Suppressor macrophage (primary cell): ENCODE measurements at regions not wholly inside any gene's neighbourhood (a gene's known extent, or its start where the extent isn't known, plus 50 kb on each side); places are given as distances from the start of the nearest gene placed in this dataset.

Experiments
- DNase-seq, 4 experiments: peaks; one replicate each; pipeline ENCODE4 v3.0.0-alpha.2; 2020 to 2022

DNA sequence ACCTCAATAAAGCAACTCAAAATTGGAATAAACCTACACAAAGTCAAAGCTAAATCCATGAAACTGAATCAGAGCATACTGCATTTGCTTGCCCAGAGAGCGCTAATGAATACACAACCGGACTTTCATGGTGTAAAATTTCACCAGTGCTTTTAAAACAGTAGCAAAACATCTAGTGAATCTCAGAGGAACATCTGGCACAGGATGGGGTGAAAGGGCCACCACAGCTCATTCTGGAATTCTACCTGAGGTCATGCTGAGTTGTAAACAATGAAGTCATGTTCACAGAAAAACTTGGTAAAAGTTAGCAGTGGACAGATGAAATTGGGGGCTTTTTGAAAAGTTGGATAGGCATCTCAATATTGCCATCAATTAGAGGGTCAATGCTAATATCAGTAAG, 125.6 kb upstream of the STXBP5 start:
- no peak for DNase-seq

GRCh38 chr6:147080225-147080624, 124.0 kb upstream of the STXBP5 start:
- DNase-seq, result no peak

DNA sequence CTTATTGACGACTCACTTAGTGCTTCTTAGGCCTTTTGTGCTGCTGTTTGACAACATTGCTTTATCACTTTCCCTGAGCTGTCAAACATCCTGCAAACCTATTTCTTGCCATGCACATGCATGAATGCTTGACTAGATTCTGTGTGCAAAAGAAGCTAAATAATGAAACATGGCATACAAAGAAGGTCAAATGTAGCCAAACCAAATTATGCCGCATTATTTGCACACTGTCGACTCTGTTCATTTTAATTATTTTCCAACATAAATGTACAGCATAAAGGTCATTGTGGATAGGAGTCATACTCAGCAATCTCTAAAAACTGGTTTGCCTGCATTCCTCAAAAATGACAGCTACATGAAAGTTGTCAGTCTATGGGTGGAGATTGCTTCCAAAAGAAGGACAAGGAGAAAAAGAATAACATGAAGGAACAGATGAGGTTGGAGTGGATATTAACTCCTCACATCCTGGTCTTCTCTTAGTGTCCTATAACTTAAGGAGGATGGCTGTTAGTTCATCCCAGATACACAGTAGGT, 123.1 kb upstream of the STXBP5 start:
- DNase-seq, result no peak

DNA sequence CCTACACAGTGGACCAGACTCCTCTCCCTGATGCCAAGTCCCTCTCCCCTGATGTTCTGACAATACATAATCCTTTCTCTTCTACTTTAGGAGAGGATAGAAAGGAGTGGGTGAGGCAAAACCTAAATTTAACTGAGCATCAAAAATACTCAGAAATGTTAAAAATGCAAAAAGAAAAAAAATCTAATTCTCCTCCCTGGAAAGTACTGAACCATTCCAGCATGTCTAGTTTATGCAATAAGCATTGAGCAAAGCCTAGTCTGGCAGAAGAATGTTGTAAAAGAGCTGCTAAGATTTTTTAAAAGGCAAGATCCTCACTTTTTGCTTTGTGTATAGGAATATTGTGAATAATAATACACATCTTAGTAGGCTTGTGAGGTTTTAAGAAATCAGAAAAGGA, 116.6 kb upstream of the STXBP5 start:
- DNase-seq, result no peak

DNA sequence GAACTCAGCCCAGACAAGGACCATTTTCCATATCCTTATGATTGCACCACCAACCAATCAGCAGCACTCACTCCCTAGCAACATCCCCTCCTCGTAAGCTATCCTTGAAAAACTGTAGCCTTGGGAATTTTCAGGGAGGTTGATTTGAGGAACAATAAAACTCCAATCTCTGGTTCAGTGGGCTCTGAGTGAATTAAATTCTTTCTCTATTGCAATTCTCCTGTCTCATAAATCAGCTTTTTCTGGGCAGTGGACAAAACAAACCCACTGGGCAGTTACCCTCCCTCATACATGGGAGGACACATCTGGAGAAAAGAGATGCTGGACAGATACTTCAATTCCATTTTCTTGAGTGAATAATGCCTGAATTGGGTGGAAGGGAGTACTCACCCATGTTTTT, 115.4 kb upstream of the STXBP5 start:
- DNase-seq, result no peak

- no peak for DNase-seq
Observed at GRCh38 chr6:147095316-147095715, 108.9 kb upstream of the STXBP5 start.

DNA sequence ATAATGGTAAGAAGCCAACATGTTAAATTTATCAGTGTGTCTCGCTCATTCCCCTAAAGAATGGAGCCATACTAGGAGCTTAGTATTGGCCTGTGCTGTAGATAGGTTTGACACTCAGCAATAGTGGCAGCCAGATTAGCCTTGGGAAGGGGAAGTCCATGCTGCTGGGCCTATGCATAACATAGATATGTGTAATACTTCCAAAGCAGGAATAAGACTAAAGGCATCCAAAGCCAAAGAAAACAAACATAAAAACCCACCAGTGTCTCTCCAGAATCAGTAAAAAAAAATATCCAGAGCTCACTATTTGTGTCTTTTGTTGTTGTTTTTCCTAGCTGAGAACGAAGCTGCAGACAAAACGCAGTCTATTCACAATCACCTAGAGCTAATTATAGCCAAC, 104.2 kb upstream of the STXBP5 start:
- DNase-seq, result peak in 2 of 4 experiments; percentile 26 to 32

DNA sequence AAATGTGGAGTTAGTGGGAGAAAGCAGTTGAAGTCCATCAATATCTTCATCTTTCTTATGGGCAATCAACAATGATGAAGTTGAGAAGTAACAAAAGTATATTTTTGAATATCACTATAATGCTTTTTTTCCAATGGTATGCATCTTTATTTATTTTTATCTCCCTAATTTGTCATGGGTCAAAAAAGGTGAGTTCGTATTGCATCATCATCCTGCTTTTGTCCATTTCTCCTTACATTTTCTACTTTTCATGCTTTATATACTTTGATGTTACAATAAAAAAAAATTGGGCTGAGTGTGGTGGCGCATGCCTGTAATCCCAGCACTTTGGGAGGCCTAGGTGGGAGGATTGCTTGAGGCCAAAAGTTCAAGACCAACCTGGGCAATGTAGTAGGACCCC, 101.2 kb upstream of the STXBP5 start:
- DNase-seq, result no peak

GRCh38 chr6:147103694-147104093, 100.5 kb upstream of the STXBP5 start:
- peak in 2 of 4 experiments; percentile 10 to 35 for DNase-seq

DNA sequence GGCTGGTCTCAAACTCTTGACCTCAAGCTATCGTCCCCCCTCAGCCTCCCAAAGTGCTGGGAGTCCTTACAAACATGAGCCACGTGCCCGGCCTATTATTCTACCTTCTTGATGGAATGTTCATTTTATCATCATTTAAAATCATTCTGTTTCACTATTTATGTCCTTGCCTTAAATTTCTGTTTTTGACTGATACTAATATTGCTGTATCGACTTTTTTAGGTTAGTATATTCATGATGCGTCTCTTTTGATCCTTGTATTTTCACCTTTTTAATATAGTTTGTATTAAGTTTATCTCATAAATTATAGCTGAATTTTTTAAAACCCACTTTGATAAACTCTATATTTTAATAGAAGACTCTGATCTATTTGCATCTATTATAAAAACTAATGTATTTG, 98.4 kb upstream of the STXBP5 start:
- DNase-seq, result no peak

DNA sequence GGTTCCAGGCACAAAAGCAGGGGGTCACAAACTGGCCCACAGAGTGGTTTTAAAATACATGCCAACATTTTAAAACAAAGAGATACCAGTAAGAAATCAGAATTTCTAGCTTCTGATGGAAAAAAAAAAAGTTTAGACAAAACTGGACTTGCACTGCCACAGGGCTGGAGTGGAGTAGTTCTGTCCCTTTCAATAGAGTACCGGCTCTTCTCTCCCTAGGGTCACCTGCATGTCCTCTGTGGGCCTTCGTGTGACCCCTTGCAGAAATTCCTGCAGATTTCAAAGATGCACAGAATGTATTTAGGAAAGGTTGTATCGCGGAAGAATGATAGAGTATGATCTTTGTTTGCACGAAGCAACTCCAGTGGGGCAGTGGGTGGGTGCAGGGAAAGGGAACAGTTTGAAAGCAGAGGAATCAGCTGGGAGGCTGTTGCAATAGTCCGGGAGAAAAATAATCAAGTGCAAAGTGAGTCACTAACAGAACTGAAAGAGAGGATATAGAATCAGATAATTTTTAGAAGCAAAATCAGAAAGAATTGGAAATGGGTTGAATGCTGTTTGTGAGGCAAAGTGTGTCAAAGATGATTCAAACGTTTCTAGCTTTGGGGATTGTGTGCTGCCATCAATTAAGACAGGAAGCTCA, 97.3 kb upstream of the STXBP5 start:
- peak; percentile 67 to 86 (median 82) for DNase-seq

GRCh38 chr6:147108259-147108910, 95.8 kb upstream of the STXBP5 start:
- no peak for DNase-seq

GRCh38 chr6:147109707-147110106, 94.5 kb upstream of the STXBP5 start:
- DNase-seq, result no peak

DNA sequence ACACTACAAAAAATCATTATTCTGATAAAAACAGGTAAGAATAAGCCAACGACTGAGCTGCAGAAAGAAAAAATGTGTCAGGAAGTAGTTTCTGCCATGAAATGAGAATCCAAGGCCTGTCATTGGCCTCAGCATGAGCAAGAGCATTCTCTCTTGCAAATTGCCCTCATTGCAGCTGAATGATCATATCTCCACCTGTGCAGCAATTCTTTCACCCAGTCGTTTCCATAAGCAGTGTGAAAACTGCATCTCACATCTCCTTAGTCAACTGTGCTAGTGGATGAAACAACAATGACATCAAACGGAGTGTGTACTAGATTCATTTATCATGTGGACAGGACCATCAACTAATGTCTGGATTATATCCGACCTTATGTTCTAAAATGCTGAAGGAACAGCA, 88.2 kb upstream of the STXBP5 start:
- no peak for DNase-seq

- DNase-seq, result peak in 1 of 4 experiments; percentile 10
Observed at GRCh38 chr6:147117011-147117410, 87.2 kb upstream of the STXBP5 start.

DNA sequence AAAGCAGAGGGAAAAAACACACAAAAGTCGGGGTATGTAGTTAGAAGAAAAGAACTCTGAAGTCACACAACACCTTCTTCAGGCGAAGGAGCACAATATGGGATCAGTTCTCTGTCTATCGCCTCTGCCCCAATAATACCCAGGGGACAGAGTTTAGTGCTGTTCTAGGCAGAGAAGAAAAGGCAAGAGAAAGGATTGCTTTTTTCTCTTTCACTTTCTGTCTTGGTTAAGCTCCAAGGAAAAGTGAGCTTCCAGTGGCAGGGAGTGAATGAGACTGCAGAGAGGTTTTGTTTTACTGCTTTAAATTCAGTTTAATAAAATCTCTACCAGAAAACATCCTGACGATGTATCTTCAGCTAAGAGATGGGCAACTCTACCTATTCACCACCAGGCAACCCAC, 86.6 kb upstream of the STXBP5 start:
- DNase-seq, result no peak

- DNase-seq, result no peak
Observed at GRCh38 chr6:147119310-147119709, 84.9 kb upstream of the STXBP5 start.

DNA sequence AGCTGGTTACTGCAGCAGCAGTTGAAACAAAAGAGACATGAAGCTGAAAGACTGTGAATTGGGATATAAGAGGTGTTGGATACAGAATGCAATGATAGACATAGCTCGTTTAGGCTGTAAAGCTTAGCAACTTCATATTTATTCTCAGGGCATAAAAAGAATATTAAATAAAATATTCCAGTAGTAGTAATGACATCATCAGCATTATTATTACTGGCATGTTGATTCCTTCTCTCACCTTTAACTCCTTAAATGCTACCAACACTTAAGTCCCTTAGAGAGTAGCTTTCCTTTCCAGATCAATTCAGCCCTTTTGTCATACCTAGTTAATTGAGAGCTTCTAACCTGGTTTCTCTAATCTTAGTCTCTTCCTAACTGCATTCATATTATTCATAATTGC, 81.4 kb upstream of the STXBP5 start:
- DNase-seq, result no peak

- no peak for DNase-seq
Observed at GRCh38 chr6:147126618-147127022, 77.6 kb upstream of the STXBP5 start.

DNA sequence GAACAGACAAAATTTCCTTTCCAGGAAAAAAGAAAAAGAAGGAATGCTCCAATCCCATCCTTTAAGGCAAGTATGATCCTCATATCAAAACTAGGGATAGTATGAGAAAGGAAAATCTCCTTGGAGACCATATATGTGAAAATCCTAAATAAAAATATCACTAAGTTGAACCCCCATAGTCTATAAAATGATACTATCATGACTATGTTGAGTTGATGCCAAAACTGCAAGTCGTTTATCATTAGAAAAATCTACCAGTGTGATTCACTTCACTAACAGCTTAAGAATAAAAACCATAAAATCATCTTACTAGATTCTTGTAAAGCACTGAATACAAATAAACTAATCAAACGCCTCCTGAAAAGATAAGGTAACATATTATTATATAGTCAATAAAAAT, 76.6 kb upstream of the STXBP5 start:
- no peak for DNase-seq

GRCh38 chr6:147128056-147128455, 76.2 kb upstream of the STXBP5 start:
- no peak for DNase-seq

DNA sequence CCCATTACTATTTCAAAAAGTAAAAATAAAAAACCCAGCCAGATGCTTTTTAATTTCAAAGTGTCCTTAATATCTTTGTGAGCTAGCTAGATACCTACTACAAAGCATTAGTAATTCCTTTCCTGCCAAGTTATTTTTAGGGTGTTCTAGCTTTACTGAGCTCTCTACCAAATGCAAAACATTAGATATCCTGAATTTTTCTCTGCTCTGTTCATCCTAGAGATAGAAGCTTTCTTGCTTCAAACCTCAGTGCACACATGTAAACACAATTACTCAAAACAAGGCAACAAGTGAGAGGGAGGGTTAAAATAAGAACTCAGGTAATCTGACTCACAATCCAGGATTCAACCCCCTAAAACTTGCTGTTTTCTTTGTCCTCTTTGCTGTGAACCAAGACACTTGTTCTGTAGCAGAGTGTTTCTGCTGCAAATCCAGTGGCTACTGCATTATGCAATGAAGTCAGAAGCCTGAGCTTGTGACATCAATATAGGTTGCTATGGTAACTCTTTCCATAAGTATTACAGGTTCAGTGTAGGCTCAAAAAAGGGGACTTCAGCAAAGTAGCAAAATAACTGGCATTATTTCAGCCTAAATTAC, 72.6 kb upstream of the STXBP5 start:
- peak; percentile 32 to 69 (median 60) for DNase-seq

DNA sequence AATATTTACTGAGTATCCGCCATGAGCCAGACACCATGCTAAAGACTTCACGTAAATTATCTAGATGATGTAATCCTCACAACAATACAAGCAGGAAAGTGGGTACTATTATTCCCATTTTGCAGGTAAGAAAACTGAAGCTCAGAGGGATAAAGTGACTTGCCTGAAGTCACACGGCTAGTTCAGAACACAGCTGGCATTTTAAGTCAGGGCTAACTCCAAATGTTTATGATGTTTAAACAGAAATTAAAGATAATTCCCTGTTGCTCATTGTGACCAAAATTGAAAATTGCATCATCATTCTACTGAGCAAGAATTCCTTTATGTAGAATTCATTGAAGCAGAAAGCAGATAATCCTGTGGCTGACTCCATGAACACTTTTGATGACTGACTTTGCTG, 71.3 kb upstream of the STXBP5 start:
- no peak for DNase-seq

GRCh38 chr6:147133669-147134068, 70.5 kb upstream of the STXBP5 start:
- no peak for DNase-seq
